Activated CD4-positive, alpha-beta T cell treated with anti-CD3 and anti-CD28 coated beads for 24 hours (primary cell): ENCODE measurements at regions not wholly inside any gene's neighbourhood (a gene's known extent, or its start where the extent isn't known, plus 50 kb on each side); places are given as distances from the start of the nearest gene placed in this dataset.
"Not testable (repeated sequence)": the region's sequence is repeated elsewhere in the genome, so short reads cannot be mapped to it uniquely, and the experiment has no call there.

ENCODE experiments used
- DNase-seq, 2 donors: peaks; one replicate each; pipeline ENCODE4 v3.0.0-alpha.2; 2020; ENCODE audit warnings: low read depth in 2 of 2

- no peak for DNase-seq
Measured at GRCh38 chr11:79512706-79513469, 72.1 kb upstream of the TENM4 start.

- DNase-seq = no peak
Measured at GRCh38 chr11:79510960-79511359, 70.1 kb upstream of the TENM4 start.

- no peak for DNase-seq
Measured at GRCh38 chr11:79508461-79508860, 67.6 kb upstream of the TENM4 start.

- no peak for DNase-seq
Measured at GRCh38 chr11:79507706-79508105, 66.9 kb upstream of the TENM4 start.

- DNase-seq = no peak
Measured at GRCh38 chr11:79506734-79507344, 66.0 kb upstream of the TENM4 start.

- DNase-seq = no peak
Measured at GRCh38 chr11:79506124-79506523, 65.3 kb upstream of the TENM4 start.

- DNase-seq = no peak
Measured at GRCh38 chr11:79503028-79503427, 62.2 kb upstream of the TENM4 start.

- DNase-seq = no peak
Measured at GRCh38 chr11:79501707-79502106, 60.9 kb upstream of the TENM4 start.

- DNase-seq = not testable (repeated sequence)
Measured at GRCh38 chr11:79499929-79500328, 59.1 kb upstream of the TENM4 start.

- no peak for DNase-seq
Measured at GRCh38 chr11:79498667-79499066, 57.8 kb upstream of the TENM4 start.

- DNase-seq = peak; percentile 1 to 11
Measured at GRCh38 chr11:79493555-79494171, 52.8 kb upstream of the TENM4 start.

GRCh38 chr11:79492008-79492407 lies 51.2 kb upstream of the TENM4 start:
- DNase-seq = no peak
